H1 (cell line): ENCODE measurements at regions not wholly inside any gene's neighbourhood (a gene's known extent, or its start where the extent isn't known, plus 50 kb on each side); places are given as distances from the start of the nearest gene placed in this dataset.

Source experiments
- CTCF ChIA-PET: fragments of 300-600 bp; sonication (Branson Sonifier 250); formaldehyde crosslinking; loops from one replicate; lab custom pipeline; 2021; ENCODE audit not compliant: partially characterized antibody; lab: Charles Lee
- POLR2A ChIA-PET: fragments of 300-600 bp; sonication (Branson Sonifier 250); formaldehyde crosslinking; loops from one replicate; lab custom pipeline; 2021; ENCODE audit warnings: inconsistent platforms; ENCODE audit not compliant: partially characterized antibody; lab: Charles Lee
- DNase-seq, 2 experiments: peaks; one replicate each; pipeline versions ENCODE4 v3.0.0 to v3.0.0-alpha.2; 2010 to 2022; ENCODE audit warnings: low spot score in 2 of 2, low read depth in 1 of 2, mixed read lengths in 1 of 2
- FAIRE-seq: peaks from 2 replicates; lab custom pipeline; 2011; peaks lifted over from hg19 to GRCh38; lab: Jason Lieb, UNC
- H2AFZ ChIP-seq: 2 replicates; pipeline ENCODE4 v1.8.1; 2012; ENCODE audit warnings: low read length, inconsistent platforms
- H2AK5ac ChIP-seq: 2 replicates; pipeline ENCODE4 v1.6.1; 2013; ENCODE audit warnings: low read depth, low read length
- H2BK120ac ChIP-seq: replicated peaks from 2 replicates; pipeline ENCODE3; 2013; ENCODE audit warnings: low read depth, low read length, inconsistent platforms
- H2BK12ac ChIP-seq: 2 replicates; pipeline ENCODE4 v1.6.1; 2013; ENCODE audit warnings: low read depth, low read length
- H2BK15ac ChIP-seq: 2 replicates; pipeline ENCODE4 v1.6.1; 2013; ENCODE audit warnings: low read length
- H2BK20ac ChIP-seq: 2 replicates; pipeline ENCODE4 v1.6.1; 2013; ENCODE audit warnings: low read length
- H2BK5ac ChIP-seq: 2 replicates; pipeline ENCODE4 v1.6.1; 2013; ENCODE audit warnings: low read depth, low read length
- H3K14ac ChIP-seq: 2 replicates; pipeline ENCODE4 v1.6.1; 2013; ENCODE audit warnings: inconsistent platforms; ENCODE audit not compliant: insufficient read length
- H3K18ac ChIP-seq: 2 replicates; pipeline ENCODE4 v1.6.1; 2013; ENCODE audit warnings: low read length; ENCODE audit errors: extremely low read depth
- H3K23ac ChIP-seq: 2 replicates; pipeline ENCODE4 v1.6.1; 2013; ENCODE audit warnings: inconsistent platforms; ENCODE audit not compliant: insufficient read length
- H3K23me2 ChIP-seq: 2 replicates; pipeline ENCODE4 v1.6.1; 2013; ENCODE audit warnings: low read depth, low read length
- H3K27ac ChIP-seq: 2 replicates; pipeline ENCODE4 v1.6.1; 2011; ENCODE audit warnings: low read depth, low read length, inconsistent platforms
- H3K27me3 ChIP-seq, 4 experiments: replicated peaks in 1 of 4; 1 replicate in 1 of 4; 2 replicates in 3 of 4; pipeline versions ENCODE4 v1.6.1 to v1.8.1; 2011 to 2013; ENCODE audit warnings: low read length in 3 of 4, mild to moderate bottlenecking in 3 of 4, inconsistent platforms in 2 of 4, mixed read lengths in 2 of 4, moderate library complexity in 1 of 4; ENCODE audit not compliant: control insufficient read depth in 3 of 4, insufficient read depth in 3 of 4; ENCODE audit errors: extremely low read depth in 1 of 4
- H3K36me3 ChIP-seq, 4 experiments: 2 replicates each; pipeline versions ENCODE4 v1.6.1 to v1.8.1; 2011 to 2013; ENCODE audit warnings: mild to moderate bottlenecking in 4 of 4, low read length in 3 of 4, moderate library complexity in 2 of 4, control low read depth in 1 of 4, inconsistent platforms in 1 of 4; ENCODE audit not compliant: insufficient read depth in 4 of 4, control insufficient read depth in 2 of 4
- H3K4ac ChIP-seq: replicated peaks from 2 replicates; pipeline ENCODE3; 2013; ENCODE audit warnings: low read length, low read depth, mixed read lengths, inconsistent platforms; ENCODE audit not compliant: insufficient read length
- H3K4me1 ChIP-seq, 4 experiments: replicated peaks in 1 of 4; 1 replicate in 1 of 4; 2 replicates in 3 of 4; pipeline versions ENCODE4 v1.6.1 to v1.8.1; 2011 to 2013; ENCODE audit warnings: low read length in 3 of 4, inconsistent platforms in 2 of 4, mixed read lengths in 1 of 4; ENCODE audit not compliant: insufficient read depth in 4 of 4, control insufficient read depth in 3 of 4
- H3K4me2 ChIP-seq, 2 experiments: 2 replicates each; pipeline versions ENCODE4 v1.6.1 to v1.8.1; 2011 to 2013; ENCODE audit warnings: low read depth in 2 of 2, low read length in 2 of 2, control low read depth in 1 of 2, inconsistent platforms in 1 of 2, mild to moderate bottlenecking in 1 of 2; ENCODE audit not compliant: insufficient read depth in 1 of 2
- H3K4me3 ChIP-seq, 4 experiments: fragments of 200-600, 300-600 bp in 1 of 4; sonication (generic), shearing (Covaris generic), sonication (Bioruptor Twin) in 1 of 4; 2 replicates each; pipeline versions ENCODE4 v1.5.1 to v1.8.1; 2011 to 2016; ENCODE audit warnings: low read length in 4 of 4, low read depth in 3 of 4, control low read depth in 2 of 4, inconsistent platforms in 2 of 4, mild to moderate bottlenecking in 2 of 4, mixed read lengths in 1 of 4, moderate library complexity in 1 of 4; ENCODE audit not compliant: insufficient read depth in 2 of 4; ENCODE audit errors: extremely low read depth in 1 of 4
- H3K56ac ChIP-seq: replicated peaks from 2 replicates; pipeline ENCODE3; 2013; ENCODE audit warnings: low read depth, mild to moderate bottlenecking, mixed read lengths, low read length, inconsistent platforms; ENCODE audit not compliant: insufficient read length
- H3K79me1 ChIP-seq: 2 replicates; pipeline ENCODE4 v1.6.1; 2013; ENCODE audit warnings: low read depth, low read length, control low read depth
- H3K79me2 ChIP-seq, 2 experiments: 2 replicates each; pipeline versions ENCODE4 v1.6.1 to v1.8.1; 2012 to 2013; ENCODE audit warnings: low read length in 2 of 2, mild to moderate bottlenecking in 2 of 2, inconsistent platforms in 1 of 2; ENCODE audit not compliant: insufficient read depth in 2 of 2, control insufficient read depth in 1 of 2
- H3K9ac ChIP-seq, 4 experiments: replicated peaks in 1 of 4; 1 replicate in 1 of 4; 2 replicates in 3 of 4; pipeline versions ENCODE4 v1.6.1 to v1.8.1; 2011 to 2013; ENCODE audit warnings: low read depth in 3 of 4, low read length in 3 of 4, control low read depth in 2 of 4, mild to moderate bottlenecking in 2 of 4, moderate library complexity in 2 of 4, inconsistent platforms in 1 of 4; ENCODE audit errors: extremely low read depth in 1 of 4
- H3K9me3 ChIP-seq, 2 experiments: 2 replicates each; pipeline versions ENCODE4 v1.6.1 to v1.8.1; 2012 to 2013; ENCODE audit warnings: mild to moderate bottlenecking in 2 of 2, moderate library complexity in 2 of 2, control low read depth in 1 of 2, inconsistent platforms in 1 of 2, low read depth in 1 of 2, low read length in 1 of 2, mixed read lengths in 1 of 2; ENCODE audit not compliant: insufficient read depth in 2 of 2
- H4K20me1 ChIP-seq, 2 experiments: replicated peaks in 1 of 2; 2 replicates each; pipeline versions ENCODE3 to v1.8.1; 2011 to 2013; ENCODE audit warnings: inconsistent platforms in 2 of 2, low read length in 2 of 2, mild to moderate bottlenecking in 1 of 2; ENCODE audit not compliant: insufficient read depth in 2 of 2, control insufficient read depth in 1 of 2
- H4K5ac ChIP-seq: 2 replicates; pipeline ENCODE4 v1.6.1; 2013; ENCODE audit warnings: low read length, low read depth, mixed read lengths, inconsistent platforms; ENCODE audit not compliant: insufficient read length
- H4K8ac ChIP-seq: 2 replicates; pipeline ENCODE4 v1.8.0; 2013; ENCODE audit warnings: mild to moderate bottlenecking, moderate library complexity, low read length, inconsistent platforms; ENCODE audit not compliant: insufficient read depth; ENCODE audit errors: extremely low read depth
- H4K91ac ChIP-seq: replicated peaks from 2 replicates; pipeline ENCODE3; 2013; ENCODE audit warnings: low read length, mixed read lengths, inconsistent platforms; ENCODE audit not compliant: insufficient read length
- EP300 ChIP-seq, 2 experiments: IDR thresholded peaks; 1 replicate in 1 of 2; 2 replicates in 1 of 2; pipeline ENCODE4 v1.6.1; 2011 to 2012; ENCODE audit warnings: low read depth in 2 of 2, low read length in 2 of 2, mild to moderate bottlenecking in 2 of 2, borderline replicate concordance in 1 of 2, inconsistent platforms in 1 of 2, moderate library complexity in 1 of 2
- SP4 ChIP-seq: IDR thresholded peaks from 2 replicates; pipeline ENCODE4 v1.6.1; 2012; ENCODE audit warnings: low read length, inconsistent platforms
- TEAD4 ChIP-seq: IDR thresholded peaks from 2 replicates; pipeline ENCODE4 v1.6.1; 2012; ENCODE audit warnings: low read depth, low read length, inconsistent platforms, mixed read lengths
- WGBS, 2 experiments: shearing (Covaris generic) in 1 of 2; methylation state at CpG; one replicate each; pipeline versions ENCODE4 v1.1.6 to v1.1.7; 2013 to 2015; ENCODE audit warnings: low lambda C conversion rate in 2 of 2, mixed read lengths in 2 of 2, inconsistent platforms in 1 of 2, low coverage in 1 of 2, missing lambda C conversion rate in 1 of 2; ENCODE audit not compliant: insufficient replicate concordance in 2 of 2, insufficient coverage in 1 of 2, insufficient read length in 1 of 2; ENCODE audit errors: extremely low coverage in 1 of 2, missing lambda C conversion rate in 1 of 2; 5-methylcytosine and 5-hydroxymethylcytosine counted together

DNA sequence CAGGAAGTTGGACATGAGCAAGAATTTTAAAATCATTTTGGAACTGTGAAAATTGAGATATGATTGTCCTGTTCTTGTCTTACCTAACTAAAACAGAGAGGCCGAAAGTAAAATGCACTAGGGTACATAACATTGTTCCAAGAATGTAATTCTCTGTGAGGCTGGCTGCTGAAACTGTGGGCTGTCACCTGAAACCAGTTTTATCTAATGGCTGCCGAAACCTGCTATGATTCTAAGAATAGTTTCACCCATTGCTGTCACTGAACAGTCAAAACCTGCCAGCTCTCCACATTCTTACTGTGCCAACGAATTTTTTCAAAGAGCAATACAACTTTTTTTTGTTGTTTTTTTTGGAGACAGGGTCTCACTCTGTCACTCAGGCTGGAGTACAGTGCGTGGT lies 119.3 kb upstream of the ZSWIM2 start:
- H3K79me2 ChIP-seq = no peaks in the 10 kb centered on the region
- H3K18ac ChIP-seq = no peak overlapping the region
- H3K9me3 ChIP-seq = no peaks in the 10 kb centered on the region
- H3K14ac ChIP-seq = no peak overlapping the region
- no peaks in the 10 kb centered on the region for H4K20me1 ChIP-seq
- no peak overlapping the region for H4K5ac ChIP-seq
- H2AK5ac ChIP-seq = no peak overlapping the region
- no peak overlapping the region for H3K27ac ChIP-seq
- no peaks in the 10 kb centered on the region for H3K27me3 ChIP-seq
- 91% methylated on average over 4 of the region's 4 CpGs; no CpG with 5 or more reads in 1 of the 2 experiments for WGBS, 2 experiments
- no peaks in the 10 kb centered on the region for H3K36me3 ChIP-seq
- FAIRE-seq (no peak), DNase-seq (no peak)
- H2BK120ac ChIP-seq = no peak overlapping the region
- POLR2A ChIA-PET = no interaction called here
- H2BK20ac ChIP-seq = no peak overlapping the region
- H3K79me1 ChIP-seq = no peaks in the 10 kb centered on the region
- H4K91ac ChIP-seq = no peak overlapping the region
- H4K8ac ChIP-seq = no peak overlapping the region
- H3K4me1 ChIP-seq = no peaks in the 10 kb centered on the region
- H3K4ac ChIP-seq = no peak overlapping the region
- H3K4me3 ChIP-seq = no peak overlapping the region
- H3K23ac ChIP-seq = no peak overlapping the region
- H3K23me2 ChIP-seq = no peaks in the 10 kb centered on the region
- no peak overlapping the region for H2BK12ac ChIP-seq
- TF ChIP-seq SP4 (no peak), EP300 (IDR thresholded peaks at IDR 0.05; ENCODE audit: borderline replicate concordance in 1 of 2, low read depth in 2 of 2, low read length in 2 of 2) (no peak), TEAD4 (no peak)
- TF ChIP-seq, all 59 proteins: peak for 0
- CTCF ChIA-PET = no interaction called here
- Histone ChIP-seq H3K56ac (no peak overlapping the region), H2BK15ac (no peak overlapping the region), H2BK5ac (no peak overlapping the region), H3K9ac (no peak overlapping the region), H2AFZ (no peak overlapping the region), H3K4me2 (no peak overlapping the region)
